Colonic mucosa (tissue), 4 donors: ENCODE measurements at regions not wholly inside any gene's neighbourhood (a gene's known extent, or its start where the extent isn't known, plus 50 kb on each side); places are given as distances from the start of the nearest gene placed in this dataset.

Source experiments
- DNase-seq: peaks from one replicate; pipeline ENCODE4 v3.0.0-alpha.2; 2020
- H3K27ac ChIP-seq: fragments of 200-600 bp; one replicate; pipeline ENCODE4 v1.8.0; 2021
- H3K27me3 ChIP-seq: fragments of 200-600 bp; one replicate; pipeline ENCODE4 v1.8.0; 2021
- H3K36me3 ChIP-seq: fragments of 200-600 bp; one replicate; pipeline ENCODE4 v1.8.0; 2021
- H3K4me1 ChIP-seq: fragments of 200-600 bp; one replicate; pipeline ENCODE4 v1.8.0; 2021; ENCODE audit warnings: mild to moderate bottlenecking
- H3K4me3 ChIP-seq: fragments of 200-600 bp; one replicate; pipeline ENCODE4 v1.8.0; 2021
- H3K9ac ChIP-seq, 2 donors: one replicate each; pipeline ENCODE4 v1.7.0; 2013; ENCODE audit warnings: control low read depth in 2 of 2, low read depth in 2 of 2, low read length in 2 of 2
- H3K9me3 ChIP-seq: fragments of 200-600 bp; one replicate; pipeline ENCODE4 v1.8.0; 2021
- intact Hi-C: fragments of 100-400 bp; cut with DNase I; formaldehyde crosslinking; loops from one replicate; pipeline ENCODE4 v1.14.1; 2022
- TF ChIP-seq, protein P1 (sequence below): fragments of 200-600 bp; IDR thresholded peaks from one replicate; pipeline ENCODE4 v1.8.0; 2022; ENCODE audit warnings: antibody characterized with exemption, mild to moderate bottlenecking
- donor health status: healthy.
- donor health status: DM: no; HTN: no; CAD: no.
- donor health status: DM: no; HTN: no; CAD: no.

DNA sequence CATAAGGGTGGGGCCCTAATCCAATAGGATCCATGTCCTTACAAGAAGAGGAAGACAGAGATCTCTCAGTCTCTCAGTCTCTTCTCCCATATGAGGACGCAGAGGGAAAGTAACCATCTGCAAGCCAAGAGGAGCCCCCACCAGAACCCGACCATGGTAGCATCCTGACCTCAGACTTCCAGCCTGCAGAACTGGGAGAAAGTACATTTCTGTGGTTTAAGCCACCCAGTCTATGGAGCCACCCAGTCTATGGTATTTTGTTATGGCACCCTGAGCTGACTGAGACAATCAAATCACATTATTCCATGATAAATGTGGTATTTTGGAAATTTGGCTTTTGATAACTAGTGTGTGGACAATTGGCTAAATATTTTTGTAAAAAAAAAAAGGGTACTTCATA is 101.5 kb upstream of the TMC3 start:
- no peak overlapping the region for H3K27ac ChIP-seq
- intact Hi-C loops, result loop anchor here (10.0 kb wide), 1 partner anchor 61 kb away; no protein-coding TSS in a partner anchor
- DNase-seq, result no peak
- no peaks in the 10 kb centered on the region for H3K27me3 ChIP-seq
- H3K36me3 ChIP-seq, result no peaks in the 10 kb centered on the region
- no peak overlapping the region for H3K9ac ChIP-seq
- no peaks in the 10 kb centered on the region for H3K4me1 ChIP-seq
- TF ChIP-seq, protein P1, sequence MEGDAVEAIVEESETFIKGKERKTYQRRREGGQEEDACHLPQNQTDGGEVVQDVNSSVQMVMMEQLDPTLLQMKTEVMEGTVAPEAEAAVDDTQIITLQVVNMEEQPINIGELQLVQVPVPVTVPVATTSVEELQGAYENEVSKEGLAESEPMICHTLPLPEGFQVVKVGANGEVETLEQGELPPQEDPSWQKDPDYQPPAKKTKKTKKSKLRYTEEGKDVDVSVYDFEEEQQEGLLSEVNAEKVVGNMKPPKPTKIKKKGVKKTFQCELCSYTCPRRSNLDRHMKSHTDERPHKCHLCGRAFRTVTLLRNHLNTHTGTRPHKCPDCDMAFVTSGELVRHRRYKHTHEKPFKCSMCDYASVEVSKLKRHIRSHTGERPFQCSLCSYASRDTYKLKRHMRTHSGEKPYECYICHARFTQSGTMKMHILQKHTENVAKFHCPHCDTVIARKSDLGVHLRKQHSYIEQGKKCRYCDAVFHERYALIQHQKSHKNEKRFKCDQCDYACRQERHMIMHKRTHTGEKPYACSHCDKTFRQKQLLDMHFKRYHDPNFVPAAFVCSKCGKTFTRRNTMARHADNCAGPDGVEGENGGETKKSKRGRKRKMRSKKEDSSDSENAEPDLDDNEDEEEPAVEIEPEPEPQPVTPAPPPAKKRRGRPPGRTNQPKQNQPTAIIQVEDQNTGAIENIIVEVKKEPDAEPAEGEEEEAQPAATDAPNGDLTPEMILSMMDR, result no peak
- H3K4me3 ChIP-seq, result no peak overlapping the region
- H3K9me3 ChIP-seq, result no peaks in the 10 kb centered on the region

DNA sequence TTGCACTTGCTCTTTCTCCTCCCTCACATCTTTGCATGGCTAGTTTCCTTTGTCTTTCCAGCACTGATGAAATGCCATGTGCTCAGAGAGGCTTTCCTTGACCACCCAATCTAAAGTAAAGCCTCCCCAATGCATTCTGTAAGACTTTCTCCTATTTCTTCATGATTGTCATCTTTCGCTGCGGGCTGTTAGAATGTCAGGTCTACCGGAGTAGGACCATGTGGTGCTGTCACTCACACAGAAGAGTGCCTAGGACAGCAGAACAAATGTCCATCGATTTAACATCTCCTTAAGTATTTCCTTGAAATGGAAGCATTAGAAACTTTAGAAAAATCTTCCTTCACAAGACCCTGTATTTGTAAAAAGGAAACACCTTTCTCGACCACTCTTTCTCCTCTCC is 99.9 kb upstream of the TMC3 start:
- TF ChIP-seq, protein P1, result no peak
- no peak overlapping the region for H3K27ac ChIP-seq
- no peaks in the 10 kb centered on the region for H3K27me3 ChIP-seq
- no peak overlapping the region for H3K4me3 ChIP-seq
- DNase-seq, result no peak
- no peak overlapping the region for H3K9ac ChIP-seq
- intact Hi-C loops, result loop anchor here (10.0 kb wide), 1 partner anchor 59 kb away; no protein-coding TSS in a partner anchor
- H3K36me3 ChIP-seq, result no peaks in the 10 kb centered on the region
- H3K9me3 ChIP-seq, result no peaks in the 10 kb centered on the region
- no peaks in the 10 kb centered on the region for H3K4me1 ChIP-seq

DNA sequence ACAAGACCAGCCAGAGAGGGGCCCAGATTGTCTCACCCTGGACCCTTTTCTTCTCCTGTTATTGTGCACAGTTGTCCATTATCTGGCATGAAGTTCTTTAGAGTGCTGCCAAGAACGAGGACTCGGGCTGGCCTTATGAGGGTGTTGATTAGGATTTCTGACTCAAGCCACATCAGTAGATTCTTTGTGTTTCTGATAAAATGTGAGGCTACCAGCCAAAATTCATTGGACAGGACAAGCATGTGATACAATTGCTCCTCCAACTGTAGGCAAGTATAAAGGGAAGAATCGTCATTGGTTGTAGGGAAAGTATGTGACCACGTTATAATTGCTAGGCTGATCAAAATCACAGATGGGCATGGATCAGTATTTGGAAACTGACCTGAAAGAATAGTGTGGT is 99.2 kb upstream of the TMC3 start:
- intact Hi-C loops, result loop anchor here (10.0 kb wide), 1 partner anchor 58 kb away; no protein-coding TSS in a partner anchor
- TF ChIP-seq, protein P1, result no peak
- no peak overlapping the region for H3K27ac ChIP-seq
- no peaks in the 10 kb centered on the region for H3K4me1 ChIP-seq
- no peaks in the 10 kb centered on the region for H3K27me3 ChIP-seq
- H3K9me3 ChIP-seq, result no peaks in the 10 kb centered on the region
- no peak overlapping the region for H3K9ac ChIP-seq
- no peaks in the 10 kb centered on the region for H3K36me3 ChIP-seq
- no peak for DNase-seq
- H3K4me3 ChIP-seq, result no peak overlapping the region

DNA sequence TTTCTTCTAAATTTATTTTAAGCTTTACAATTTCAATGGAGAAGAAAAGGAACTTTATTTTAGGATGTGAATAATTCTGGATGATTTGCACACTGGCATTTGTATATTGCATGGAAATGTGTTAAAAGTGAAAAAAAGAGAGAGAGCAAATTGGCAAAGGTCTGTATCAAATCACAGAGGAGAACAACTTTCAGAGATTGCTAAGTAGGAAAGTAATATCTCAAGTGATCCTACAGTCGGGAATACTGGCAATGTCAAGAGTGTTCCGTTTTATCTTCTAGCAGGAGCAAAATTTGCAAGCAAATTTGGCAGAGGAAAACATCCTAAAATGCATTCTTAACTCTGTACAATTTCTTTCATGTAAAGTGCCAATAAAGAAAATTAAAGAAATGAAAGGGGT is 97.1 kb upstream of the TMC3 start:
- TF ChIP-seq, protein P1, result no peak
- Histone ChIP-seq H3K36me3 (no peaks in the 10 kb centered on the region), H3K27ac (no peak overlapping the region), H3K27me3 (no peaks in the 10 kb centered on the region), H3K4me1 (no peaks in the 10 kb centered on the region), H3K4me3 (no peak overlapping the region), H3K9me3 (no peaks in the 10 kb centered on the region), H3K9ac (no peak overlapping the region)
- intact Hi-C loops, result loop anchor here (10.0 kb wide), 1 partner anchor 56 kb away; no protein-coding TSS in a partner anchor
- DNase-seq, result no peak

DNA sequence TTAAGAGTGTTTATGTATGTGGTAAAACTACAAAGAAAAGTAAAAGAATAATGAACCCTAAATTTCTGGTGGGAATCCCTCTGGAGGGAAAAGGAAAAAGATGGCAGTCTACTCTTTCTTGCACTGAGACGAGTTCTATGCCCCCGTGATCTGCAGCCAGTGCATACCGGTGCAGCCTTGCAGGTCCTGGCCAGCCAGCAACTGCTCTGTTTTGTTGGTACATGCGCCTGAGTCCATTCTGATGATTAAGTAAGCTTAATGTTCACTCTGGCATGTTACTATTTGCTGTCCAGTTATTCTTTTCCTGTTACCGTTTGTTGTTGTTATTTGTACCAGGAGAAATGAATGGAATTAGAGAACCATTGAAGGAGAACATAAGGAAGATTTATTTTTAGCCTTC is 95.1 kb upstream of the TMC3 start:
- intact Hi-C loops, result no loop called here

More for the DNA sequence above, 95.1 kb upstream of the TMC3 start:
- TF ChIP-seq, protein P1, result no peak
- no peak overlapping the region for H3K4me3 ChIP-seq
- no peaks in the 10 kb centered on the region for H3K27me3 ChIP-seq
- no peaks in the 10 kb centered on the region for H3K9me3 ChIP-seq
- H3K9ac ChIP-seq, result no peak overlapping the region
- no peak for DNase-seq
- no peaks in the 10 kb centered on the region for H3K36me3 ChIP-seq
- H3K27ac ChIP-seq, result no peak overlapping the region
- H3K4me1 ChIP-seq, result no peaks in the 10 kb centered on the region
